ENCODE measurements at regions not wholly inside any gene's neighbourhood (a gene's known extent, or its start where the extent isn't known, plus 50 kb on each side); places are given as distances from the start of the nearest gene placed in this dataset.

DNA sequence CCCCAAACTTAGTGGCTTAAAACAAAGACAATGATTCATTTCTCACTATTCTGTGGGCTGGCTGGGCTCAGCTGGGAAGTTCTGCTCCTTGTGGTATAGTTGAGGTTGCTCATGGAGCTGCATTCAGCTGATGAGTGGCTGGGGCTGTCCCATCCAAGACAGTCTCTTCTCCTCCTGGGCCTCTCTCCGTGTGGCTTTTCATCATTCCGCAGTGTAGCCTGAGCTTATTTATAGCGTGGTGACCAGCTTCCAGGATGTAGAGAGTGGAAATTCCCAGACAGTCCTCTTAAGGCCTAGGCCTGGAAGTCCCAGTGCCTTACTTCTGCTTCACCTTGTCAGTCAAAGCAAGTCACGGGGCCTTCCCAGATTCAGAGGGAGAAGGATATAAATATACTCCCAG, 136.7 kb upstream of the DAZL start:
- Histone ChIP-seq H3K4me1 (ENCODE audit: insufficient read depth, low read length, poor library complexity, severe bottlenecking) (no peaks in the 10 kb centered on the region), H4K20me1 (ENCODE audit: insufficient read depth, low read length, poor library complexity, severe bottlenecking) (no peaks in the 10 kb centered on the region)
- no peak for TF ChIP-seq EZH2phosphoT487 (IDR thresholded peaks at IDR 0.05; ENCODE audit: borderline replicate concordance)
- TF ChIP-seq, protein P1, sequence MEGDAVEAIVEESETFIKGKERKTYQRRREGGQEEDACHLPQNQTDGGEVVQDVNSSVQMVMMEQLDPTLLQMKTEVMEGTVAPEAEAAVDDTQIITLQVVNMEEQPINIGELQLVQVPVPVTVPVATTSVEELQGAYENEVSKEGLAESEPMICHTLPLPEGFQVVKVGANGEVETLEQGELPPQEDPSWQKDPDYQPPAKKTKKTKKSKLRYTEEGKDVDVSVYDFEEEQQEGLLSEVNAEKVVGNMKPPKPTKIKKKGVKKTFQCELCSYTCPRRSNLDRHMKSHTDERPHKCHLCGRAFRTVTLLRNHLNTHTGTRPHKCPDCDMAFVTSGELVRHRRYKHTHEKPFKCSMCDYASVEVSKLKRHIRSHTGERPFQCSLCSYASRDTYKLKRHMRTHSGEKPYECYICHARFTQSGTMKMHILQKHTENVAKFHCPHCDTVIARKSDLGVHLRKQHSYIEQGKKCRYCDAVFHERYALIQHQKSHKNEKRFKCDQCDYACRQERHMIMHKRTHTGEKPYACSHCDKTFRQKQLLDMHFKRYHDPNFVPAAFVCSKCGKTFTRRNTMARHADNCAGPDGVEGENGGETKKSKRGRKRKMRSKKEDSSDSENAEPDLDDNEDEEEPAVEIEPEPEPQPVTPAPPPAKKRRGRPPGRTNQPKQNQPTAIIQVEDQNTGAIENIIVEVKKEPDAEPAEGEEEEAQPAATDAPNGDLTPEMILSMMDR (conservative IDR thresholded peaks at IDR 0.05; ENCODE audit: low read length), result no peak

DNA sequence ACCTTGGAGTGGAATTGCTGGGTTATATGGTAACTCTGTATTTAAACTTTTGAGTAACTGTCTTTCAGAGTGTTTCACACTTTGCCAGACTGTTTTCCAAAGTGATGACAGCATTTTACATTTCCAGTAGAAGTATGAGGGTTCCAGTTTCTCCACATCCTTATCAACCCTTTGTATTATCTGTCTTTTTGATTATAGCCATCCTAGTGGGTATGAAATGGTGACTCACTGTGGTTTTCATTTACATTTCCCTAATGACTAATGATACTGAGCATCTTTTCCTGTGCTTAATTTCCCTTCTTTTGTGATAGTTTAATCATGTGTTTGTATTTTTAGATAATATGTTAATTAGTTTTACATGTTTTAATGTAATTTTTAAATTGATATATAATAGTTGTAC, 138.1 kb upstream of the DAZL start:
- Histone ChIP-seq H3K4me1 (ENCODE audit: insufficient read depth, low read length, poor library complexity, severe bottlenecking) (no peaks in the 10 kb centered on the region), H4K20me1 (ENCODE audit: insufficient read depth, low read length, poor library complexity, severe bottlenecking) (no peaks in the 10 kb centered on the region), H2AFZ (ENCODE audit: low read length) (no peak overlapping the region), H3K36me3 (ENCODE audit: insufficient read depth, low read length) (no peaks in the 10 kb centered on the region), H3K9ac (ENCODE audit: low read depth, low read length, poor library complexity, severe bottlenecking) (no peak overlapping the region), H3K4me3 (ENCODE audit: low read length, poor library complexity, severe bottlenecking) (no peak overlapping the region), H3F3A (ENCODE audit: low read depth) (no peaks in the 10 kb centered on the region), H3K9me3 (ENCODE audit: insufficient read depth, low read depth, low read length) (no peaks in the 10 kb centered on the region; the same call in 1 of the 2 replicates), H3K4me2 (ENCODE audit: low read depth, low read length, poor library complexity, severe bottlenecking) (no peak overlapping the region), H3K27me3 (ENCODE audit: insufficient read depth, low read length, poor library complexity, severe bottlenecking) (no peaks in the 10 kb centered on the region), H3K79me2 (ENCODE audit: insufficient read depth, low read length) (no peaks in the 10 kb centered on the region), H3K9me2 (replicated peaks; ENCODE audit: low read depth, low read length) (no peaks in the 10 kb centered on the region)
- TF ChIP-seq, protein P1 (conservative IDR thresholded peaks at IDR 0.05; ENCODE audit: low read length), result no peak
- TF ChIP-seq EZH2phosphoT487 (IDR thresholded peaks at IDR 0.05; ENCODE audit: borderline replicate concordance), result no peak

More for the DNA sequence above, 136.7 kb upstream of the DAZL start:
- Histone ChIP-seq H3K9ac (ENCODE audit: low read depth, low read length, poor library complexity, severe bottlenecking) (no peak overlapping the region), H3K4me3 (ENCODE audit: low read length, poor library complexity, severe bottlenecking) (no peak overlapping the region), H3K9me3 (ENCODE audit: insufficient read depth, low read depth, low read length) (no peaks in the 10 kb centered on the region; the same call in 1 of the 2 replicates), H3K27me3 (ENCODE audit: insufficient read depth, low read length, poor library complexity, severe bottlenecking) (no peaks in the 10 kb centered on the region), H3F3A (ENCODE audit: low read depth) (no peaks in the 10 kb centered on the region), H3K36me3 (ENCODE audit: insufficient read depth, low read length) (no peaks in the 10 kb centered on the region), H2AFZ (ENCODE audit: low read length) (no peak overlapping the region), H3K79me2 (ENCODE audit: insufficient read depth, low read length) (no peaks in the 10 kb centered on the region), H3K4me2 (ENCODE audit: low read depth, low read length, poor library complexity, severe bottlenecking) (no peak overlapping the region), H3K9me2 (replicated peaks; ENCODE audit: low read depth, low read length) (no peaks in the 10 kb centered on the region)

DNA sequence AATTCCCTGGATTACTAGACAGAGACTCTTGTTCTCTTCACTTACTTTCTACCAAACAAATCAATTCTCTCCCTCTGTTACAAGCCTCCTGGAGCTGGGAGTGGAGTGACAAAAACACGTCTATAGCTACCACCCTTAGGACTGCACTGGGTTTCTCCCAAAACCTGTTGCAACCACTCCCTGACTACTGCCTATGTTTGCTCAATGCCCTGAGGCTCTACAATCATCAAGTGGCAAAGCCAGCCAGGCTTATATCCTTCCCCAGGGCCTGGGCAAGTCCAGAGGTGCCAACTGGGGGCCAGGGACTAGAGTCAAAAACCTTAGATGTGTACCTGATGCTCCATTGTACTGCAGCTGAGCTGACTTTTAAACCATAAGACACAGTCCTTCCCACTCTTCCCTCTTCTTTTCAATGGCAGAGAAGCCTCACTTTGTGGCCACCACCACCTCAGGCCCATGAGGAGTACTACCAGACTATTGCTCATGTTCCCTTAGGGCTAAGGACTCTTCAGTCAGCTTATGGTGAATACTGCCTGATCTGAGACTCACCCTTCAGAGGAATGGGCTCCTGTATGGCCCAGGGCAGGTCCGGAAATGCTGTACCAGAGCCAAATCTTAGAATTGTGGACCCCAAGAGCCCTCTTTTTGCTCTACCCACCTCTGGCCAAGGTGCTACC, 125.4 kb upstream of the PLCL2 start:
- no peaks in the 10 kb centered on the region for H3K9me3 ChIP-seq (ENCODE audit: insufficient read depth, low read depth, low read length)
- no peaks in the 10 kb centered on the region for H3K27me3 ChIP-seq (ENCODE audit: insufficient read depth, low read length, poor library complexity, severe bottlenecking)
- H3K9ac ChIP-seq (ENCODE audit: low read depth, low read length, poor library complexity, severe bottlenecking), result no peak overlapping the region
- H3K79me2 ChIP-seq (ENCODE audit: insufficient read depth, low read length), result no peaks in the 10 kb centered on the region
- H4K20me1 ChIP-seq (ENCODE audit: insufficient read depth, low read length, poor library complexity, severe bottlenecking), result no peaks in the 10 kb centered on the region
- TF ChIP-seq EZH2phosphoT487 (IDR thresholded peaks at IDR 0.05; ENCODE audit: borderline replicate concordance), result no peak
- TF ChIP-seq, protein P1 (conservative IDR thresholded peaks at IDR 0.05; ENCODE audit: low read length), result no peak
- H3K4me2 ChIP-seq (ENCODE audit: low read depth, low read length, poor library complexity, severe bottlenecking), result no peak overlapping the region
- H3K4me1 ChIP-seq (ENCODE audit: insufficient read depth, low read length, poor library complexity, severe bottlenecking), result no peaks in the 10 kb centered on the region
- no peaks in the 10 kb centered on the region for H3F3A ChIP-seq (ENCODE audit: low read depth)
- no peaks in the 10 kb centered on the region for H3K36me3 ChIP-seq (ENCODE audit: insufficient read depth, low read length)
- H2AFZ ChIP-seq (ENCODE audit: low read length), result no peak overlapping the region
- no peaks in the 10 kb centered on the region for H3K9me2 ChIP-seq (replicated peaks; ENCODE audit: low read depth, low read length)
- H3K4me3 ChIP-seq (ENCODE audit: low read length, poor library complexity, severe bottlenecking), result no peak overlapping the region

Data from Loucy (cell line).